Stimulated activated naive CD8-positive, alpha-beta T cell treated with anti-CD3 and anti-CD28 coated beads, Interleukin-15, Interleukin-2, amounts not matched to agents 100 U/mL and 50 U/mL, for 24 hours (primary cell): ENCODE measurements at regions not wholly inside any gene's neighbourhood (a gene's known extent, or its start where the extent isn't known, plus 50 kb on each side); places are given as distances from the start of the nearest gene placed in this dataset.

Source experiments
- ATAC-seq: fragments of 150-1000 bp; cut with Tn5 transposase; one replicate; pipeline ENCODE4 v1.10.0; 2021
- DNase-seq: peaks from one replicate; pipeline ENCODE4 v3.0.0; 2021

DNA sequence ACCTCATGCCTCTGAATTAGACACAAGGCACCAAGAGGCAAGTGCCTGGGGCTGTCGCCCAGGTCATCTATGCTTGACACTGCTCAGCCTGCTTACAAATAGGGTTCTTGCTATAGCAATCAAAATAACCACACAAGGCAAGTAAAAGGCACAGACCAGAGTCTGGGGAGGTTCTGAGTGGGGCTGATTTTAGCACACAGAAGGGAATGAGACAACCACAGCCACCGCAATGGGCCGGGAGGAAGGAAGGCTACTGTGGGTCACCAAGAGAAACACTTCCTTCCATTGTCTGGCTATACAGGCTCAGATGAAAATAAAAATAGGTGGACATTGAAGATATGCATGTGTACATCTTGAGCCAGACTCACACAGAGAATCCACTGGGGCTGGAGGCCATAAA is 159.1 kb downstream of the DLEU7 start:
- ATAC-seq (no peak), DNase-seq (no peak)

DNA sequence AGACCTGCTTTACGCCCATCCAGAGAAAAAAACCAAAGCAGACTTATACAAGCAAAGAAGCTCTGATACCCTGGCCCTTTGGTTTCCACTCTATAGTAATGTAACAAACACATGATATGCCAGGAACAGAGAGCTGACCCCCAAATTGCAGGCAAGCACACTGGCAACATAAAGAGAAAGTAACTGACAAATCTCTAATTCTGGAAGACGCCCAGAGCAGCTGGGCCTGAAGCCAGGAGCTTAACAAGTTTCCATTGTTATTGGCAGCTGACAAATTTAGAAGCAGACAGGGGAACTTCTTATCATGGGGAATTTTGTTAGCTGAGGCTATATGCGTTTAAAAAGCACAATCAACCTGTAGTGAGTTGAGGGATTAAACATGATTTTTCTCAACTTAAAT is 158.0 kb downstream of the DLEU7 start:
- ATAC-seq (no peak), DNase-seq (no peak)

- no peak for DNase-seq
- no peak for ATAC-seq
Measured at GRCh38 chr13:50685956-50686355, 157.5 kb downstream of the DLEU7 start.

DNA sequence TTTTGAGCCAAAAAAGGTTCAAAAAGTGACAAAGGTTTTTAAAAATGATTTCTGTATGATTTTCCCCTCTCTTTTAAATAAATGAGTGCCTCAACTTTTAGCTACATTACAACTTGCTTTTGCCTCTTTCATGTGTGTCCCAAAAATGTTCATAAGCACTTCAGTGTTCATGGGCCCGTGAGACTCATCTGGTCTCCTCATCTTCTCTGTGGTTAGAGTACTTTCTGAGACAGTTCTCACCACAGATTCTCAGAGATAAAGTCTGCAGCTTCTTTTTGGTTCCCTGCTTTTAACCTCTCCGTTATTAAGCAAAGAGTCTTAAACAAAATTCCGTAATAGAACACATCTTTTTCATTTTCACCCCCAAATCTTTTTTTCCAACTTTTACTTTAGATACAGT is 156.9 kb downstream of the DLEU7 start:
- DNase-seq (no peak), ATAC-seq (no peak)

GRCh38 chr13:50687545-50687944 is 155.9 kb downstream of the DLEU7 start:
- DNase-seq = no peak
- ATAC-seq = no peak

DNA sequence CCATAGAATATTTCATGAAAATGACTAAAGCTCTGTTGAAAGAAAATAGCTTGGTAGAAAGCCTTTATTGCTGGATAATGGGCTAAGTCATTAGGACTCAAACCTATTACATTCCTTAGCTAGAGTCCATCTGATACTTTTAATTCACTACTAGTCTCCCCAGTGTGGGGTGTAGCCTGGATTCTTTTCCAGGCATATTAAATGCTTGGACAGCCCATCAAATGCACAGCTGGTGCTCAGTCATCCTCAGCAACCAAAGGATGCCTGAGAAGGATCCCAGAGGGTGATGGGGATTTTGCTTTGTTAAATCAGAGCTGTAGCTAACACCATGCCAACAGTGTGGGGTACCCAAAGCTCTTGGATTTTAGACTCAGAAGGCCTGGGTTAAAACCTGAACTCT is 153.5 kb downstream of the DLEU7 start:
- DNase-seq = no peak
- ATAC-seq = no peak

GRCh38 chr13:50691176-50691680 is 152.3 kb downstream of the DLEU7 start:
- DNase-seq = no peak
- ATAC-seq = no peak

GRCh38 chr13:50691681-50692263 is 151.7 kb downstream of the DLEU7 start:
- DNase-seq (no peak), ATAC-seq (no peak)

DNA sequence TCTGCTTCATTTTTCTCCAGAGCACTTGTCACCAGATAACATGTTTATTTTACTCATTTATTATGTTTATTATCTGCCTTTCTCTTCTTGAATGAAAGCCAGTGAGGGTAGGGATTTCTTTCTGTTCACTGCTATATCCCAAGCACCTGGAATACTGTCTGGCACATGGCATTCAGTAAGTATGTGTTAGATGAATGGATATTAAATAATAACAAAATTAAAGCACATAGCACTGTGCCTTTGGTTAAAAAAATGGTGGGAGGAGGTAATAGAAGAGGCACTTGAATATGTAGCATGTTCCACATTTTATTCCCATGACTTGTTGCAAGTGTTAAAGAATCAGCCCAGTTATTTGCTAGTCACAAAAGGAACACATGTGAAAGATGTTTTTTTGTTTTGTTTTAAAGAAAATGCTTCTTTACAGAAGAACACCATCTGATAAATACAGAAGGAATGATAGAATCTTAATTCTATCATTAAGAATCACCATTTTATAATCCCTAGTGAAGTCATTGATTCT is 151.0 kb downstream of the DLEU7 start:
- ATAC-seq = no peak

GRCh38 chr13:50693727-50694126 is 149.8 kb downstream of the DLEU7 start:
- ATAC-seq (no peak), DNase-seq (no peak)

More for the DNA sequence above, 151.0 kb downstream of the DLEU7 start:
- no peak for DNase-seq

DNA sequence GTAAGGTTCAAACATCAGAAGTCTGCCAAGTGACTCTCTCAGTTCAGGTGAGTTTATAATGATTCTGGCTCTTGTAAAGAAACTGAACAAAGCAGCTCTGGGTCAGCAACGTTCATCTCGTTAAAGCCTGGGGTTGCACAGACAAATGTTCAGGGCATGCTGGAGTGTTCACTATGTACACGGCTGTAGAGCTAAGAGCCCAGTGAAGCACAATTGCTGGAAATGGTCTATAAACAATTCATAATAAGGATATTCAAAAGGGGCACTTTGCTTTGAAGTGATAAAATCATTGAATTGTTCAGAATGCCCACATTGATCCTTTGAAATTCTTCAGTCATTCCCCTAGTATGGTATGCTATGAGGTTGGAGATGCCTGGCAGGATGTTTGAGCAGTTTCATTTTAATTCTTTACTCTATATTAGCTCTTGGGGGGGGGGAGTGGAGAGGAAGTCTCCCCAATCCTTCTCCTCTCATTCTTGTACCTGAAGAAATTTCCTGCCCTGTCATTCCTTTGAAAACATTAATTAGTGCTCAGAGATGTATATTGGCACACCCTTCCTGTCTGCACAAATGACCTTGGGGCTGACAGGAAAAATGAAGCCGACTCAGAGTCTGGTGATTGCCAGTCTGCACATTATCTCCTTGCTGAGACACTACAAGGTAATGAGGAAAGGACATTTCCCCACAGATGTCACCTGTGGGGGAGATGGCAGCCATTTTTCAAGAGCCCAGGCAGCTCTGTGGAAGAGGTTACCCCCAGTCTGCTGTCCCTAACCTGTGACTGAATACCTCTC is 145.5 kb downstream of the DLEU7 start:
- no peak for ATAC-seq
- DNase-seq = no peak

- ATAC-seq (no peak), DNase-seq (no peak)
Measured at GRCh38 chr13:50699874-50700663, 143.4 kb downstream of the DLEU7 start.

GRCh38 chr13:50700664-50701305 is 142.7 kb downstream of the DLEU7 start:
- ATAC-seq (no peak), DNase-seq (no peak)

DNA sequence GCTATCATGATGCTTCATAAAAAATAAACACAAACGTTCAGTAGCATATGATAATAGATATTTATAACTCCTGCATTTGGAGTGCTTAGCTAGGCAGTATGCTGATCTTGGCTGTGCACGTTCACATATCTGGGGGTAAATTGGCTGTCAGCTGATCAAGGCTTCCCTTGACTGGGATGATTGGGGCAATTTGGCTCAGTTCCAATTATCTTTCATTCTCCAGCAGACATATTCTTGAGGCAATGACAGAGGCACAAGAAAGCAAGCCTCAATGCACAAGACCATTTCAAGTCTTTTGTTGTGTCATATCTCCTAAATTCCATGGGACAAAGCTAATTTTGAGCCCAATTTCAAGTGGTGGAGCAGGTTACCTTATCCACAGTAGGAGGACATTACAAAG is 142.0 kb downstream of the DLEU7 start:
- ATAC-seq (no peak), DNase-seq (no peak)

DNA sequence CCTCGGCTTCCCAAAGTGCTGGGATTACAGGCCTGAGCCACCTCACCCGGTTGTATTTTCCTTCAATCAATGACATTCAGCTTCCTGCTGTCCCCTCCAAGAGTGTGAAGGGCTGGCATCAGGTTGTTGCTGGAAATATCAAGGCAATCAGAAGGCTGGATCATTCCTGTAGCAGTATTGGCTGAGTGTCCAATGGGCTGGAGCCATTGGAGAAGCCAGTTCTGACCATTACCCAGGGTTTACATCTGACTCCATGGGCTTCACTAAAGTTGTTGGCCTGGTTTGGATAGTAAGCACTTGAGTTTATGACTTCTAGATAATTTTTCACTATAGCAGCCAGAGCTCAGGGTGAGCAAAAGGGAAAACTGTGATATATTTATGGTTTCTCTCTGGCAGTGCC is 137.0 kb downstream of the DLEU7 start:
- DNase-seq = no peak
- no peak for ATAC-seq

DNA sequence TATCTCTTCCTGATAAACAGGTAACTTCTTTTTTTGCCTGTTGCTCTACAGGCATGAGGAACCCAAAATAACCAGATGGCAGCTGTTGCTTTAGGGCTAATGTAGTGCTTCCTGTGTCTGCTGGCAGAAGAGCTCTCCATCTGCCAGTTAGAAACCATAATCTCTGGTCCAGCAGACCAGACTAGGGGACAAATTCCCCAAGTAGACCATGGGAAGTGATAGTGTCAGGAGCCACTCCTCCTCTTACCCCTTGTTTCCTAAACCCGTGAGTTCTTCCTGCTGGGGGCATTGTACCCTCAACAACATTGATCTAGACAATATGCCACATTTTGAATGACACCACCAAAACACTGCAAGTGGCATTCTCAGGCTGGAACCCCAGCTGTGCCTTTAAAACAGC is 135.9 kb downstream of the DLEU7 start:
- ATAC-seq (no peak), DNase-seq (no peak)

DNA sequence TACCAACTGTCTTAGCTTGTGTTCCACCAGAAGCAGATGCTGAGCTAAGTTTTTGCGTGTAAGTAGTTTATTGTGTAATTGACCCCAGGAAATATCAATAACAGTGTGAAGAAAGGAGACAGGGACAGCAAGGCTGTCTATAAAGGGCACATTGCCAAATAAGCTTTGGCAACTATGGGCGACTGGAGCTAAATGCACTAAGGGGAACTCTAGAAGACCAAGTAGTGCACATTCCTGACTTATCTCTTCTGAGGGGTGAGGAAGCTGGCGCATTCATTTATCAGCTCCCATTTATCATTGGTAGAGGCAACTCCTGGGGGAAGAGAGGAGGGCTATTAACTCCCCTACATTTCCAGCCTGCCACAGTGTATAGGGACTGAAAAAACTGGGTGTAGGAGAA is 135.0 kb downstream of the DLEU7 start:
- ATAC-seq (no peak), DNase-seq (no peak)

- DNase-seq (no peak), ATAC-seq (no peak)
Measured at GRCh38 chr13:50709058-50709457, 134.4 kb downstream of the DLEU7 start.

DNA sequence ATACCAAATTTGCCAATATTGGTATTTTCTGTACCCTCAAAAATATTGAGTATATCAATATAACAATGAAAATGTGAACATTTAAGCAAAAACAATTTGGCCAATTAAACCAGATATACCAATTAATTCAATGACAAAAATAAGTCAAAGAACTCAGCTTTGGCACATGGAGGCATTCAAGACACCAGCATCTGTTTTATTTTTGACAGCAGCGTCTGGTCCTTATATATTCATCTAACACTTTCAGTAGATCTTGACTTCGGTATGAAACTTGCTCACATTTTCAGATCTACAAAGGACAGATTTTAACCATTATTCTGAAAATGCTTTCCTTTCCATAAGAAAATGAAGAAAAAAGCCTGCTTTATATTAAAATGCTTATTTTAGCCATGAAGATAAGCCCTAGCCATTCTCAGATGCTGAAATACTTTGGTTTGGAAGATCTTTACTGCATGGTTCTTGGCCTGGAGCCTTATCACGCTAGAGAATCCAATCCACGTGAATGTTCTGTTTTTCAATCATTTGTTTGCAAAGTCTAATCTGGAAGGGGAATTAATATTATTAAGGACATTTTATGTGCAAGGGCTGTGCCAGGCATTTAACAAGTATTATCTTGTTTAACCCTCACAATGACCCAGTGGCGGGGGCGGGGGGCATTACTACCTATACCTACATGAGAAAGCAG is 132.2 kb downstream of the DLEU7 start:
- DNase-seq (no peak), ATAC-seq (no peak)

DNA sequence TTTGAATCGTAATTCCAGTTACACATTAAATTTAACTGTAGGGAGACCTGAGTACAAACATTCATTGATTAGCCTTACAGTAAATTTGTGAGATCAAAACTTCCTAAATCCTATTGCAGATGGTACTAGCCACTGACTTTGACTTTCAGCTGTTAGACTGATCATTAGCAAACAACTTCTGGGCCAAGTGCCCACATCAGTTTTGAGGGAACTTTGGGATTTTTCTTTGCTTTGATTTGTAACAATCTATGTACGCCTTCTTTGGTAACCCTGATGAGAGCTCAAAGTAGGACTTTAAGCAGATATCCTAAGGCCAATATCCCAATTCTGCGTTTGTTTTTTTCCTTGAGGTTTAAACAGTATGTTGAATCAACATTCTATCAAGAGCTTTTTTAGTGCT is 131.5 kb downstream of the DLEU7 start:
- ATAC-seq (no peak), DNase-seq (no peak)

GRCh38 chr13:50712456-50712855 is 131.0 kb downstream of the DLEU7 start:
- DNase-seq (no peak), ATAC-seq (no peak)

GRCh38 chr13:50712881-50713280 is 130.6 kb downstream of the DLEU7 start:
- no peak for ATAC-seq
- DNase-seq = no peak
